ENCODE measurements at regions not wholly inside any gene's neighbourhood (a gene's known extent, or its start where the extent isn't known, plus 50 kb on each side); places are given as distances from the start of the nearest gene placed in this dataset.

- H3K9me3 ChIP-seq (ENCODE audit: control insufficient read depth, insufficient read depth, low read depth, low read length): no peaks in the 10 kb centered on the region
- no peaks in the 10 kb centered on the region for H3K36me3 ChIP-seq (ENCODE audit: control insufficient read depth in 2 of 2, insufficient read depth in 1 of 2, low read length in 2 of 2)
- H3K27ac ChIP-seq (ENCODE audit: extremely low read depth, low read depth, low read length): peak overlapping the region; percentile 9; the same call in 1 of the 2 replicates
- H3K4me1 ChIP-seq (ENCODE audit: control insufficient read depth, insufficient read depth, low read length): peaks cover 7% of the 10 kb centered on the region
- ChIA-PET POLR2A (no interaction called here), CTCF (interaction anchor here (0.9 kb wide), 1 partner anchor 541 kb away, joined by 3 read pairs; no protein-coding TSS in a partner anchor)
- TF ChIP-seq ZXDB (tag by site-specific recombination; IDR thresholded peaks at IDR 0.05) (no peak), ZNF10 (tag by site-specific recombination; IDR thresholded peaks at IDR 0.05) (no peak), GFI1B (tag by site-specific recombination; IDR thresholded peaks at IDR 0.05) (no peak), ZNF692 (tag by site-specific recombination; IDR thresholded peaks at IDR 0.05) (no peak), EGR2 (tag by site-specific recombination; IDR thresholded peaks at IDR 0.05; ENCODE audit: low read depth) (peak; percentile 29; the same call in 1 of the 2 replicates), ZNF266 (tag by site-specific recombination; IDR thresholded peaks at IDR 0.05; ENCODE audit: low read depth) (no peak), ZNF404 (tag by site-specific recombination; IDR thresholded peaks at IDR 0.05) (no peak), ZNF2 (tag by site-specific recombination; IDR thresholded peaks at IDR 0.05) (no peak), REST (tag by site-specific recombination; IDR thresholded peaks at IDR 0.05) (no peak), SCRT1 (tag by site-specific recombination; IDR thresholded peaks at IDR 0.05; ENCODE audit: borderline replicate concordance) (no peak), ZFHX2 (tag by site-specific recombination; conservative IDR thresholded peaks at IDR 0.05) (peak; percentile 58), ZNF629 (tag by site-specific recombination; IDR thresholded peaks at IDR 0.05) (no peak)
- no peak overlapping the region for H3K4me3 ChIP-seq (ENCODE audit: low read depth, low read length)
Observed at GRCh38 chrX:39309018-39309635, 507.9 kb downstream of the MID1IP1 start.

GRCh38 chrX:39309721-39310152, 508.5 kb downstream of the MID1IP1 start:
- Histone ChIP-seq H3K4me1 (ENCODE audit: control insufficient read depth, insufficient read depth, low read length) (peaks cover 7% of the 10 kb centered on the region), H3K27ac (ENCODE audit: extremely low read depth, low read depth, low read length) (peak overlapping the region; percentile 0; the same call in 1 of the 2 replicates), H3K36me3 (ENCODE audit: control insufficient read depth in 2 of 2, insufficient read depth in 1 of 2, low read length in 2 of 2) (no peaks in the 10 kb centered on the region), H3K4me3 (ENCODE audit: low read depth, low read length) (no peak overlapping the region), H3K9me3 (ENCODE audit: control insufficient read depth, insufficient read depth, low read depth, low read length) (no peaks in the 10 kb centered on the region)
- ChIA-PET CTCF (no interaction called here), POLR2A (no interaction called here)
- TF ChIP-seq ZNF132 (tag by site-specific recombination; IDR thresholded peaks at IDR 0.05; ENCODE audit: borderline replicate concordance) (no peak), TRIM28 (IDR thresholded peaks at IDR 0.05; ENCODE audit: borderline replicate concordance, low read length) (peak; percentile 83), AEBP2 (tag by site-specific recombination; IDR thresholded peaks at IDR 0.05; ENCODE audit: borderline replicate concordance) (no peak), ZBTB44 (tag by site-specific recombination; IDR thresholded peaks at IDR 0.05) (no peak), SETDB1 (IDR thresholded peaks at IDR 0.05; ENCODE audit: insufficient read length, low read length) (peak; percentile 24), TCF7L2 (IDR thresholded peaks at IDR 0.05; ENCODE audit: borderline replicate concordance, low read depth, low read length) (peak; percentile 98)

All from HEK293 (cell line).